ENCODE measurements at regions not wholly inside any gene's neighbourhood (a gene's known extent, or its start where the extent isn't known, plus 50 kb on each side); places are given as distances from the start of the nearest gene placed in this dataset.

DNA sequence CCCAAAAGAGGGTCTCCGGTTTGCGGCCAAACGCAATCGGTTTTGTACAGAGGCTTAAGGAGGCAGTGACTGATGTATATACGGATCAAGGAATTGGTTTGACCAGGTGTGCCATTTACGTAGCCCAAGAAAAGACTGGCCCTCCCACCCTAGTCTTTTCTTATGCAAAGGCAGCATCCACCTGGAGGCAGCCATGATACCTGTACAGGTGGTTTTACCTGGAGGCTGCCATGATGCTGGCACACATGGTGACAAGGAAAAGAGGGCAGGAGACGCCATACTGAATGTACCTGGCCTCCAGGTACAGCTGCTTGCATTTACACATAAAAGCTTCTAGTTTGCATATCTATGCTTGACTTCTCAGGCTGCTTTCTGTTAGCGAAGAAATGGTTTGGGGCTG, 917.7 kb upstream of the INTU start:
- TF ChIP-seq CTCF (IDR thresholded peaks at IDR 0.05): no peak
- TF ChIP-seq POLR2A (IDR thresholded peaks at IDR 0.05): no peak

All from suprapubic skin (tissue), 3 donors.